ENCODE measurements at regions not wholly inside any gene's neighbourhood (a gene's known extent, or its start where the extent isn't known, plus 50 kb on each side); places are given as distances from the start of the nearest gene placed in this dataset.
"Not testable (repeated sequence)": the region's sequence is repeated elsewhere in the genome, so short reads cannot be mapped to it uniquely, and the experiment has no call there.

DNA sequence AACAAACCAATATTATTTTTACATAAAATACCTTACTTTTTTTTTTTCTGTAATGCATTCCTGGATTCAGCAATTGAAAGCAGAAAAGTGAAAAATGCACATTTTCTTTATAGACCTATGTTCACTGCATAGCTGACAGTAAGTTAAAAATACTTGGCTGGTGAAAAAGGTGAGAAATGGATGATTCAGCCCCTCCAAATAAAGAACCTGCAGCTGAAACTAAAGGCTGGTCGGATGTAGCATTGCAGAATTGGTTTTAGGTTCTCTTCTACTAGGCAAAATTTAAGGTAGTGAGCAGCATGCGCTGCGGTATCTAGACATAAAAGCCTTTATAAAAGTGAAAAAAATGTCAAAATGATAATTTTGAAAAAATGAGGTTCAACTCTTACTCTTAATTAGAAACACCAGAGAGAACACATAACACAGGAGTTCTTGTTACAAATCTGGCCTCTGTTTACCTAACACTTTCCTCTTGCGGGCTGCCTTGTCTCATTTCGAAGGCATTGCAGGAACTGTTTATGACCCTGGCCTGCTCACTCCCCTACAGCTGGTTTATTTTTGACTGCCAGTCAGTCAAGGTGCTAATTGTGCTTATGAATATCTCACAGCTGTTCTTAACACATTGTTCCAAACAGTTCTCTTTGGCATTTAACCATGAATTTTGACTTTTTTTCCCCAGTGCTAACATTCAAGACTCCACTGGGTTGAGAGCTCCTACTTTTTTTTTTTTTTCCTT, 455.4 kb upstream of the TBL1XR1 start:
- ChIA-PET CTCF (no interaction called here), POLR2A (ENCODE audit: low non-redundant PET) (no interaction called here)
- TF ChIP-seq CTCF (conservative IDR thresholded peaks at IDR 0.05; ENCODE audit: low read depth, low read length) (no peak), EZH2 (IDR thresholded peaks at IDR 0.05; ENCODE audit: borderline replicate concordance, low read depth, low read length, poor library complexity, severe bottlenecking) (no peak)
- no peak overlapping the region for H3K27ac ChIP-seq (ENCODE audit: low read depth, low read length, poor library complexity, severe bottlenecking)
- no peaks in the 10 kb centered on the region for H3K9me3 ChIP-seq (ENCODE audit: low read depth, low read length, poor library complexity, severe bottlenecking)
- H3K4me1 ChIP-seq (ENCODE audit: insufficient read depth, low read length, poor library complexity, severe bottlenecking): no peaks in the 10 kb centered on the region
- H3K27me3 ChIP-seq (replicated peaks; ENCODE audit: insufficient read depth, low read depth, low read length, poor library complexity): no peaks in the 10 kb centered on the region
- no peaks in the 10 kb centered on the region for H3K36me3 ChIP-seq (ENCODE audit: insufficient read depth, low read length, poor library complexity, severe bottlenecking)
- H3K4me3 ChIP-seq (ENCODE audit: low read depth, low read length, poor library complexity, severe bottlenecking): no peak overlapping the region
- intact Hi-C loops (cut with micrococcal nuclease; ENCODE audit: unreplicated experiment): no loop called here
- BruUV-seq (replicated peaks): no TSS peak
- no peak for DNase-seq (ENCODE audit: low spot score)

GRCh38 chr3:177657243-177657642, 460.0 kb upstream of the TBL1XR1 start:
- no peaks in the 10 kb centered on the region for H3K4me1 ChIP-seq (ENCODE audit: insufficient read depth, low read length, poor library complexity, severe bottlenecking)
- intact Hi-C loops (cut with micrococcal nuclease; ENCODE audit: unreplicated experiment): no loop called here
- DNase-seq (ENCODE audit: low spot score): no peak
- no peak overlapping the region for H3K4me3 ChIP-seq (ENCODE audit: low read depth, low read length, poor library complexity, severe bottlenecking)
- TF ChIP-seq EZH2 (IDR thresholded peaks at IDR 0.05; ENCODE audit: borderline replicate concordance, low read depth, low read length, poor library complexity, severe bottlenecking): no peak
- no peak for TF ChIP-seq CTCF (conservative IDR thresholded peaks at IDR 0.05; ENCODE audit: low read depth, low read length)
- ChIA-PET CTCF (no interaction called here), POLR2A (ENCODE audit: low non-redundant PET) (no interaction called here)
- H3K27ac ChIP-seq (ENCODE audit: low read depth, low read length, poor library complexity, severe bottlenecking): no peak overlapping the region
- H3K9me3 ChIP-seq (ENCODE audit: low read depth, low read length, poor library complexity, severe bottlenecking): no peaks in the 10 kb centered on the region
- no peaks in the 10 kb centered on the region for H3K27me3 ChIP-seq (replicated peaks; ENCODE audit: insufficient read depth, low read depth, low read length, poor library complexity)
- H3K36me3 ChIP-seq (ENCODE audit: insufficient read depth, low read length, poor library complexity, severe bottlenecking): no peaks in the 10 kb centered on the region
- no TSS peak for BruUV-seq (replicated peaks)

DNA sequence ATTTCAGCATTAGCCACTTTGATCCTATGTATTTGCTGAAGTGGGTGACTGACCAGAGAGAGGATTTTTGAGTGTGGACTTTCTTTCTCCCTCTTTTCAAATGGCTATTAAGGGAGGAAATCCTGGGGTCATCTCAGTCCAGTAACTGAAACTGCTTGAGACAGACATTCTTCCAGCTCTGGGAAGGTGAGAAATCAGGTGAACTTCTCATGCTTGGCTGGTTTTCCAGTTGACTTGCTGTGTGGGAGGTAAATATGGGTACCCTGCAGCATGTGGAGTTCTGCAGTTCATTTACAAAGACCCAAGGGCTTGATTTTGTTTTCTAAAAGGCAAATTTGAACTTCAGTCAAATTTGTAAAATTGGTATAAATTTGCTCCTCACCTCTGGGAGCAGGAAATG, 461.1 kb upstream of the TBL1XR1 start:
- CTCF ChIA-PET: no interaction called here
- H3K4me1 ChIP-seq (ENCODE audit: insufficient read depth, low read length, poor library complexity, severe bottlenecking): no peaks in the 10 kb centered on the region
- POLR2A ChIA-PET (ENCODE audit: low non-redundant PET): no interaction called here

GRCh38 chr3:177664380-177665103, 467.3 kb upstream of the TBL1XR1 start:
- H3K9me3 ChIP-seq (ENCODE audit: low read depth, low read length, poor library complexity, severe bottlenecking); H3K27me3 ChIP-seq (replicated peaks; ENCODE audit: insufficient read depth, low read depth, low read length, poor library complexity); POLR2A ChIA-PET (ENCODE audit: low non-redundant PET); H3K4me1 ChIP-seq (ENCODE audit: insufficient read depth, low read length, poor library complexity, severe bottlenecking); CTCF ChIA-PET; BruUV-seq (replicated peaks); DNase-seq (ENCODE audit: low spot score); H3K4me3 ChIP-seq (ENCODE audit: low read depth, low read length, poor library complexity, severe bottlenecking); H3K36me3 ChIP-seq (ENCODE audit: insufficient read depth, low read length, poor library complexity, severe bottlenecking); intact Hi-C loops (cut with micrococcal nuclease; ENCODE audit: unreplicated experiment); H3K27ac ChIP-seq (ENCODE audit: low read depth, low read length, poor library complexity, severe bottlenecking): not testable (repeated sequence)

More for the DNA sequence above, 461.1 kb upstream of the TBL1XR1 start:
- Histone ChIP-seq H3K4me3 (ENCODE audit: low read depth, low read length, poor library complexity, severe bottlenecking) (no peak overlapping the region), H3K36me3 (ENCODE audit: insufficient read depth, low read length, poor library complexity, severe bottlenecking) (no peaks in the 10 kb centered on the region), H3K27ac (ENCODE audit: low read depth, low read length, poor library complexity, severe bottlenecking) (no peak overlapping the region), H3K9me3 (ENCODE audit: low read depth, low read length, poor library complexity, severe bottlenecking) (no peaks in the 10 kb centered on the region), H3K27me3 (replicated peaks; ENCODE audit: insufficient read depth, low read depth, low read length, poor library complexity) (no peaks in the 10 kb centered on the region)
- no peak for DNase-seq (ENCODE audit: low spot score)
- intact Hi-C loops (cut with micrococcal nuclease; ENCODE audit: unreplicated experiment): no loop called here
- no TSS peak for BruUV-seq (replicated peaks)
- no peak for TF ChIP-seq EZH2 (IDR thresholded peaks at IDR 0.05; ENCODE audit: borderline replicate concordance, low read depth, low read length, poor library complexity, severe bottlenecking)
- no peak for TF ChIP-seq CTCF (conservative IDR thresholded peaks at IDR 0.05; ENCODE audit: low read depth, low read length)

Data from A673 (cell line).